Right ventricle myocardium inferior (tissue), 1 donor: ENCODE measurements at regions not wholly inside any gene's neighbourhood (a gene's known extent, or its start where the extent isn't known, plus 50 kb on each side); places are given as distances from the start of the nearest gene placed in this dataset.

Experiments
- ATAC-seq: fragments of 200-7000 bp; cut with Tn5 transposase; one replicate; pipeline ENCODE4 v1.9.1; 2020; ENCODE audit warnings: mild to moderate bottlenecking, moderate library complexity
- DNase-seq: peaks from one replicate; pipeline ENCODE4 v3.0.0; 2021; ENCODE audit errors: missing footprints
- intact Hi-C: fragments of 100-400 bp; cut with DNase I; formaldehyde crosslinking; loops from one replicate; pipeline ENCODE4 v1.11.0; 2022
- donor health status: DM: no; HTN: yes; CAD: no; lungs with severe emphysema.

GRCh38 chr5:153030755-153031725, 459.4 kb upstream of the GRIA1 start:
- DNase-seq, result no peak
- ATAC-seq, result no peak
- intact Hi-C loops, result no loop called here

- DNase-seq, result no peak
- intact Hi-C loops, result no loop called here
- no peak for ATAC-seq
Measured at GRCh38 chr5:153039501-153039900, 451.0 kb upstream of the GRIA1 start.

GRCh38 chr5:153043886-153044285, 446.6 kb upstream of the GRIA1 start:
- ATAC-seq, result no peak
- DNase-seq, result no peak
- intact Hi-C loops, result no loop called here

DNA sequence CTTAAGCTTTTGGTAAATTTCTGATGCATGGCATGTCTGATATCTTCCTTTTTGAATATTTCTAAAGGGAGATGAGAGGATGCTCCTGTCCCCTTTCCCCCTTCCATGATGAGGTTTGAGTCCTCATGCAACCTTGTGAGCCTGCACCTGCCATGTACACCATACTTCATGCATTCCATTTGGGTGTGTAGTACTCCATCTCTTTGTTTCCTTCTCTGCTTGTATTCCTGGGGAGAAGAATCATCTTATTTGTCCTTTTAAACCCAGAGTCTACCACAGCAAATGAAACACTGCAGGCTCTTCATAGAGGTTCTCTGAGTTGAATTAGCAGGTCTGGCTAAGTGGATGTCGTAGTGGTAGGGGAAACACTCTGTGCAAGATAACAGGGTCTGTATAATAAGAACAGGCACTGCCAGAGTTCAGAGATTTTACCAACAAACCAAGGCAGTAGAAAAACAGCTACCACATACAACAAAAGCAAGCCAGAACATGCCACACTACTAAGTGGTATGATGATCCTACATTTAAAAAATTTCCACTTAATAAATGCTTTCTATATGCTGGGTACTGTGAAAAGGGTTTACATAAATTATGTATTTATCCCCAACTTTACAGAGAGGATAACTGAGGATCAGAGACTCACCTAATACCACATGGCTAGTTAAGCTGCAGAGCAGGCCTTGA, 439.8 kb upstream of the GRIA1 start:
- intact Hi-C loops, result no loop called here
- DNase-seq, result no peak
- no peak for ATAC-seq

DNA sequence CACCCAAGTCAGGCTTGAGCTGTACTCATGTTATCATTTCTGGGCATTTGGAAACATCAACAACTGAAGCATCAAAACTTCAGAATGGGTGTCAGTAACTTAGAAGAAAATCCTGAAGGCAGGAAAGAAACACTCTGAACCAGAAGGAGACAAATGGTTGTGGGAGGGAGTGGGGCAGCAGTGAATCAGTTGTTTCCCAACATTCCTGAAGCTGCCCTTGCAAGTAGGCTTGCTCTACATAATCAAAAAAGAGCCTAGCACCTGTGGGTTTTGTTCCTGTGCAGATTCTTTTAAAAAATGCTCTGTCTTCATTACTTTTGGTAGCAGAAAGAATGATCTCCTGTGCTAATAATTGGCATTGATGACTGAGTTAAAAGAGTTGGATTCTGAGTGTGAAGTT, 424.2 kb upstream of the GRIA1 start:
- intact Hi-C loops, result no loop called here
- no peak for ATAC-seq

DNA sequence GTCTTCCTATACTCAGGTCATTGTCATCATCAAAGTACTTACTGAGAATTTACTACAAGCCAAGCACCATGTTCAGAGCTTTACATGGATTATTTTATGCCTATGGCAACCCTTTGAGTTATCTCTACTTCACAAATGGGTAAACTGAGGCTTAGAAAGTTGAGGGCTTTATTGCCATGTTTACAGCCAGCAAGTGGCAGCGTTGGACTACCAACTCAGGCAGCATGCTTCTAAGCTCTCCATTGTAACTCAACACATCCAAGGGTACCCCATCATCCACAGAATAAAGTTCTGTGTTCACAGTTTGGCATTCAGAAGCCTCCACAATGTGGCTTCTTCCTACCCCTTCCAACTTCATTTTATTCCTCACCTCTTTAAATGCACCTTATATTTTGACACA, 422.6 kb upstream of the GRIA1 start:
- ATAC-seq (no peak), DNase-seq (no peak)
- intact Hi-C loops, result no loop called here

More for the DNA sequence above, 424.2 kb upstream of the GRIA1 start:
- no peak for DNase-seq

DNA sequence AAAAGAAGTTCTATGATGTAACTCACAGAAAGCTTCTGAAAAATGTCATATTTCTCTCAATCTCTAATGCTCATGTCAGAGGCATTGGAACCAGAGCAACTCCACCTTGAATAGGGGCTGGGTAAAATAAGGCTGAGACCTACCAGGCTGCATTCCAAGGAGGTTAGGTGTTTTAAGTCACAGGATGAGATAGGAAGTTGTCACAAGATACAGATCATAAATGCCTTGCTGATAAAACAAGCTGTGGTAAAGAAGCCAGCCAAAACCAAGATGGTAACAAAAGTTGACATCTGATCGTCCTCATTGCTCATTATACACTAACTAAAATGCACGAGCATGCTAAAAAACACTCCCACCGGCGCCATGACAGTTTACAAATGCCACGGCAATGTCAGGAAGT, 411.1 kb upstream of the GRIA1 start:
- no peak for ATAC-seq
- no peak for DNase-seq
- intact Hi-C loops, result no loop called here

DNA sequence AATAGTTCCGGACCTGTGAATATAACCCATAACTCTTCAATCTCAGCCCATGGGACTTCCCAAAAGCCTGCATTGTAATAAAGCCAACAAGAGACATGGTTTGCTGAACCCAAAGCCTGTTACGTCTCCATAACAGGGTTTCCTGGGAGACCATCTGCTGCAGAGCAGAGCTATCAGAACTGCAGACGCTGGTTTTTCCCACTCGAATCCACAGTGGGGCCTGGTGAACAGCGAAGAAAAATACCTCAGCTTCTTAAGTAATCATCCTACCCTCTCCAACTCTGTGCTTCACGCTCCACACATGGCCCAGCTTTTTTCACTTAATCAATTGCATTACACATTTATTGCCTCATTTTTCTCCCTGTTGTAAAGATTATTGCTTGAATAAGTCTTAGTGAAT, 409.5 kb upstream of the GRIA1 start:
- ATAC-seq (no peak), DNase-seq (no peak)
- intact Hi-C loops, result no loop called here

DNA sequence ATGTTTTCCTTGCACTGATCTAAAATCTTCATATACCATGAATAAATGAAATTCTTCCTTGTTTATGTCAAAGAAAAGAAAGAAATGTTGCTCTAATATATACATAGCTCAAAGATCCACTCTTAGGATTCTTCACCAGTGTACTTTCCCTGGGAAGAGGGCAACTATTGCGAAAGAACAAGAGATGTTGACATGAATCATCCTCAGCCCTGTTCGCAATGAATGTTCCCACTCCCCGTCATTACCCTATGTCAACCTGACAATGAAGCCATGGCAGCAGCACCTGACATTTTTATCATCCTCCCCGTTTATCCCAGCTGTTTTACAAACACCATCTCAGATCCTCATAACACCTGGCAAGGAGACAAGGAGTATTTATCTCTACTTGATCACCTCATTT, 409.1 kb upstream of the GRIA1 start:
- intact Hi-C loops, result no loop called here
- no peak for DNase-seq
- ATAC-seq, result no peak

GRCh38 chr5:153084511-153084910, 406.0 kb upstream of the GRIA1 start:
- ATAC-seq, result no peak
- DNase-seq, result no peak
- intact Hi-C loops, result no loop called here

DNA sequence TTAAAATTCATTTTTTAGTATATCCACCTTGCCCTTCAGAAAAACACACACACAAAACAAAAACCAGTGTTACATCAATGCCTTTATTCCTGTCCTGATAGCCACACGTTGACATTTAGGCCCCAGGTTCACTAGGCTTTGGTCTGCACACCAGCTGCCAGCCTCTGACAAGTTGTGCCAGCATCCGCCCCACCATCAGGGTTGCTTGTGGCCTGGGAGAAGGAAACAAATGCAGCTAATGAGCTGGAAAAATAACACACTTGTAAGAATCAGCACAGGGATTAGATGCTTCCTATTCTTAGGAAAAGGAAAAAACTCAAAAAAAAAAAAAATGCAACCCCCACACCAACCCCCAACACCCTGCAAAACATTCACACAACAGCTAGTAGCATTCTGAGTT, 404.0 kb upstream of the GRIA1 start:
- ATAC-seq (no peak), DNase-seq (no peak)
- intact Hi-C loops, result no loop called here

DNA sequence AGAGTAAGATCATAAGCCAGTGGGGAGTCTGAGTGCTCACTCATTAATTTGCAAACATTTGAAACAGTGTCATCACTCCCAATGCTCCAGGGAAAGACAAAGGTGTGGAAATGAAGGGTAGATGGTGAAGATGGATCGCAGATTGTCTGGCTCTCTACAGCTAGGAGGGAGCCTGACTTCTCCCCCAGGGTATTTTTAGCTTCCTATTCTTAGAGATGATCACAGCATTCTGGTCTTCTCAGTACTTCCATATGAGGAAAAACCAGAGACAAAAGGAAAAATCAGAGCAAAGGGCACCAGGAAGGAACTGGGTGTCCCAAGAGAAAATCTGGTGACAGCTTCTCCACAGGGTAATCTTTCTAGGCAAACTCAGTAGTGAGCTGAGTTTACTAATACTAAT, 401.9 kb upstream of the GRIA1 start:
- DNase-seq (no peak), ATAC-seq (peak; percentile 69)
- intact Hi-C loops, result no loop called here

- DNase-seq, result no peak
- intact Hi-C loops, result no loop called here
- ATAC-seq, result no peak
Measured at GRCh38 chr5:153094333-153094732, 396.1 kb upstream of the GRIA1 start.

- no peak for ATAC-seq
- no peak for DNase-seq
- intact Hi-C loops, result no loop called here
Measured at GRCh38 chr5:153096381-153096780, 394.1 kb upstream of the GRIA1 start.

- ATAC-seq (no peak), DNase-seq (no peak)
- intact Hi-C loops, result no loop called here
Measured at GRCh38 chr5:153099328-153099727, 391.1 kb upstream of the GRIA1 start.

GRCh38 chr5:153101235-153102180, 389.0 kb upstream of the GRIA1 start:
- no peak for DNase-seq
- intact Hi-C loops, result no loop called here
- no peak for ATAC-seq

DNA sequence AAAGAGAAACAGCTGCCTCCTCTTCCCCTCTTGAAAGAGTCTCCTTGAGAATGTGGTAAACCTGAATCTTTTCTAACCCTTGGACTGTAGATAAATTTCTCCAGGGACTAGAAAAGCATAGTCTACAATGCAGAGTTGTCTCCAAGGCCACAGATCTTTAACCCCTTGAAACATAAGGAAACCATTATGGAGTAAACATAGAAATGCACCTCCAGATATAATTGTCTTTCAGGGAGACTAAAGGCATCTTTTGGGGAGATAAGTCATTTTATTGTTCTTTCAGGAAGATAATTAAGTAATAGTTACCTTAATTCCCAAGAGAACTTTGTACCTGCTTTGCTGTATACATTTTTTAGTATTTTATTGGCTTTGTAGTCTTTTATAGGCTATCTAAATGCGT, 373.6 kb upstream of the GRIA1 start:
- no peak for DNase-seq
- intact Hi-C loops, result no loop called here
- no peak for ATAC-seq

DNA sequence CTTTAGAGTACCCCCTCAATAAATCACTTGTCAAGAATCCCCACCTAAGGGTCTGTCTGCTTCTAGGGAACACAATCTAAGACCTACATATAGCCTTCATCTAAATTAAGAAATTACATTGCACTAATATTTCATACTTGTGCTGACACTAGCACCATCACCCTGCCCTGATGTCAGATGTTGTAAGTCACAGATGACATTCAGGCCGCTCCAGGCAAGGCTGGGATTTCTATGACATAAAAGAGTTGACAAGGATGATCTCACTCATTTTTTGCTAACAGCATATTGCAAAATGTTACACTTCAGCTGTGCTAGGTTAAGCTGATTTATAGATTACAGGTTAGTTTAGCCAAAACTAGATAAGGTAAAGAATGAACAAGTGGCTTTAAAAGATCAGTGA, 372.5 kb upstream of the GRIA1 start:
- intact Hi-C loops, result no loop called here
- no peak for ATAC-seq
- no peak for DNase-seq

DNA sequence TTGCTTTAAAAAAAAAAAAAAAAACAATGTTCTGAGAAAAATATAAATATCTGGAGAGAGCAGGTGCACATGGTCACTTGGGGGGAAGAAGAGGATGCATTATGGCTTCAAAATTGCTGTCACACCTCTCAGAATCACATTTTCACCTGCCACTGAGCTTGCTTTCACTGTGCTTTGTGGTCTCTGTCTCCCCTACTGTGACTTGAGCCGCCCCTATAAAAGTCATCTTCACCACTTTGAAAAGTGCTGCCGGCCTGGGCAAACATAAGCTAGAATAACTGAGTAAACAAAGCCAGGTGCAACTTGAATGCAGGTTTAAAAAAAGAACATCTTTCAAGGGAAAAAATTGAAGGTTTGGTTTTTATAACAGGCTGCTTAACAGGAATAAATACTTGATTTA, 368.1 kb upstream of the GRIA1 start:
- ATAC-seq, result no peak
- no peak for DNase-seq
- intact Hi-C loops, result no loop called here
